SK-MEL-5 (cell line): ENCODE measurements at regions not wholly inside any gene's neighbourhood (a gene's known extent, or its start where the extent isn't known, plus 50 kb on each side); places are given as distances from the start of the nearest gene placed in this dataset.

Experiments
- DNase-seq: peaks from one replicate; pipeline ENCODE4 v3.0.0-alpha.2; 2016; ENCODE audit warnings: low read depth, low spot score
- in situ Hi-C: cut with HindIII; loops from 2 replicates; pipeline ENCODE4 v1.10.0; 2016; ENCODE audit warnings: low sequenced_read_pairs, high pct_unique_total_duplicates, low pct_unique_long_range_greater_than_20kb

- in situ Hi-C loops = no loop called here
- no peak for DNase-seq
Observed at GRCh38 chr4:123580981-123581664, 184.5 kb downstream of the SPRY1 start.

DNA sequence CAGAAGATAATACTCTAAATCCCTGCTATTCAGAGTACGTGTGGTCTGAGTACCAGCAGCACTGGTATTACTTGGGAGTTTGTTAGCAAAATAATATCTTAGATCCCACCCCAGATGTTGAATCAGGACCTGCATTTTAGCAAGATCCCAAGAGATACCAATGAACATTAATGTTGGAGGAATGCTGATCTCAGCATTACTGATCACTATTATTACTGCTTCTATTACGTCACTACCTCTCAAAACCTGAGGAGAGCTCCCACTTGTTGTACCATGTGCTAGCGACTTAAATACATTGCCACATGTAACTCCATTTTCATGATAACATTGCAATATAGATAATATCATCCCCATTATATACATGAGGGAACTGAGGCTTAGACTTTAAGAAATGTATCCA, 185.2 kb downstream of the SPRY1 start:
- DNase-seq = no peak
- in situ Hi-C loops = no loop called here

DNA sequence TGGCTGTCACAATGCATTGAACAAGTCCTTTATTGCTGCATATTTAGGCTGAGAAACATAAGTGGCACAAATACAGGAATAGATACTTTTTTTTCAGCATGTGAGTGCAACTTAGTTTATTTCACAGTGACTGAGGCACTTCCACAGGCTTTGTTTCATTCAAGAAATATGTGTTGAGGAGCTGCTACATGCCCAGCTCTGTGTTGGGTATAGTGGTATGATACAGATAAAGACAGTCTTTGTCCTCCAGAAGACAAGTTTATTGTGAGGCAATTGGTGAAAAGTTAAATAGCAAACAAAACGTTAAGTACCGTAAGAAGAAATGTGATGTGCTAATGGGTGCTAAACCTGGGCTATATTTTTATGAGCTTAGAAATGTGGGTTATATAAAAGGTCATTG, 186.4 kb downstream of the SPRY1 start:
- peak; percentile 59 for DNase-seq
- in situ Hi-C loops = no loop called here

GRCh38 chr4:123585111-123585510, 188.5 kb downstream of the SPRY1 start:
- DNase-seq = peak; percentile 38
- in situ Hi-C loops = no loop called here

GRCh38 chr4:123587983-123588494, 191.4 kb downstream of the SPRY1 start:
- in situ Hi-C loops = no loop called here
- peak; percentile 92 for DNase-seq

GRCh38 chr4:123588631-123589241, 192.1 kb downstream of the SPRY1 start:
- in situ Hi-C loops = no loop called here
- DNase-seq = peak; percentile 95

- in situ Hi-C loops = no loop called here
- no peak for DNase-seq
Observed at GRCh38 chr4:123589301-123589700, 192.7 kb downstream of the SPRY1 start.

GRCh38 chr4:123591875-123592274, 195.3 kb downstream of the SPRY1 start:
- in situ Hi-C loops = no loop called here
- no peak for DNase-seq

GRCh38 chr4:123593655-123594054, 197.1 kb downstream of the SPRY1 start:
- DNase-seq = no peak
- in situ Hi-C loops = no loop called here

DNA sequence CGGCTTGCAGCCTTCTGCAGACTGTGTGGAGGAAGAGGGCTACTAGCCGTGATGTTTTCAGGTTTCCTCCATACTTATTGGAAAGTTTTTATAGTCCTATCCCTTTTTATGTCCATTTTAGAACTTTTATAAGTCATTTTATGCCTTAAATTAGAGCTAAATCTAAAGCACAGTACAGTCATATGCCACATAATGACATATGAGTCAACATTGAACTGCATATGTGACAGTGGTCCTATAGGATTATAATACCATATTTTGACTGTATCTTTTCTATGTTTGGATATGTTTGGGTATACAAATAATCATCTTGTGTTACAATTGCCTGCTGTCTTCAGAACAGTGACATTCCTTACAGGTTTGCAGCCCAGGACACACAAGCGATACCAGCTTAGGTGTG, 200.2 kb downstream of the SPRY1 start:
- in situ Hi-C loops = no loop called here
- DNase-seq = no peak

DNA sequence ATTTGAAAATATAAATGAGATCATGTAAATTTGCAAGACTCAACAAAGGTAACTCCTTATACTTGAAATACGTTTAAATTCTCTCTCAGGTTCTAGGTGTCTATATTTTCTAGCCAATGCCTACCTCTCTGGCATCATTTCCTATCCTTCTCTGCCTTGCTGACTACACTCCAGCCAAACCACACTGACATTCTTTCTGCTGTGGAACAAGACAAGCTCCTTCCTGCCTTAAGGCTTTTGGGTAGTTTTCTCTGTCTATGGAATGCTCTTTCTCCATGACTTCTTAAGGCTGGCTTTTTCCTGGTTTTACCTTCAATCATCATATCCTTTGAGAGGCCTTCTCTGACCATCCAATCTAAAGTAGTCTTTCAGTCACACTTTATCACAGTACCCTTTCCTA, 201.0 kb downstream of the SPRY1 start:
- in situ Hi-C loops = no loop called here
- peak; percentile 47 for DNase-seq

- in situ Hi-C loops = no loop called here
- no peak for DNase-seq
Observed at GRCh38 chr4:123598331-123598730, 201.7 kb downstream of the SPRY1 start.

GRCh38 chr4:123599061-123599919, 202.7 kb downstream of the SPRY1 start:
- in situ Hi-C loops = no loop called here

GRCh38 chr4:123599920-123600810, 203.6 kb downstream of the SPRY1 start:
- DNase-seq = peak; percentile 97
- in situ Hi-C loops = no loop called here

More at GRCh38 chr4:123599061-123599919, 202.7 kb downstream of the SPRY1 start:
- DNase-seq = no peak

- DNase-seq = peak; percentile 80
- in situ Hi-C loops = no loop called here
Observed at GRCh38 chr4:123600987-123601904, 204.7 kb downstream of the SPRY1 start.

- in situ Hi-C loops = no loop called here
- no peak for DNase-seq
Observed at GRCh38 chr4:123602007-123602406, 205.4 kb downstream of the SPRY1 start.

DNA sequence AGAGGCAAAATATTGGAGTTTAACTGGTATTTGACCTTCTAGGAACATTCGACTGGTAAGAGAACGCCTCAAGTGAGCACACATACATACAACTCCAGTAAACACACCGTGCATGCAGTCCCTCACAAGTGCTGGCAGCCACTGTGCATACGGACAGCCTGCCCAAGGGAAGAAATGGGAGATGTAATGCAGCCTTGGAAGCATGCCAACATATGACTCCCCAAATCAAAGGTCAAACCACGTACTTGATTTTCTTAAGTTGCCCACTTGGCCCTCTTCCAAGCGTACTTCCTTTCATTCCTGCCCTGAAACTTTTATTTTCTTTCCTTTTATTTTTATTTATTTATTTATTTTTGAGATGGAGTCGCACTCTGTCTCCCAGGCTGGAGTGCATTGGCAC, 206.6 kb downstream of the SPRY1 start:
- DNase-seq = no peak
- in situ Hi-C loops = no loop called here
